Spinal cord (tissue), 1 donor: ENCODE measurements at regions not wholly inside any gene's neighbourhood (a gene's known extent, or its start where the extent isn't known, plus 50 kb on each side); places are given as distances from the start of the nearest gene placed in this dataset. TPM values are rescaled to one million over a fixed set of nuclear protein-coding genes. Genes with fewer than 3 reads are reported as not detected.

Source experiments
- small RNA-seq: library from RNA; depleted of rRNA; stranded (forward); fragments of <200 nt; gene quantifications from one replicate; pipeline ENCODE3, GENCODE V24; 2014; ENCODE audit warnings: low replicate concordance

Small RNAs in the stretch of these regions (small RNA-seq; reads per million reads assigned to genes)
- not detected for gene RNU4-79P
